Brain microvascular endothelial cell (primary cell): ENCODE measurements at regions not wholly inside any gene's neighbourhood (a gene's known extent, or its start where the extent isn't known, plus 50 kb on each side); places are given as distances from the start of the nearest gene placed in this dataset.

ENCODE experiments used
- DNase-seq: peaks from one replicate; pipeline ENCODE4 v3.0.0-alpha.2; 2020
- H3K27ac ChIP-seq: fragments of 250-450 bp; sonication (Bioruptor Pico); 2 replicates; pipeline ENCODE4 v1.5.1; 2020; ENCODE audit warnings: mild to moderate bottlenecking, moderate library complexity
- H3K27me3 ChIP-seq: fragments of 250-450 bp; sonication (Bioruptor Pico); replicated peaks from 2 replicates; pipeline ENCODE4 v1.5.1; 2020; ENCODE audit warnings: mild to moderate bottlenecking
- H3K36me3 ChIP-seq: fragments of 250-450 bp; sonication (Bioruptor Pico); replicated peaks from 2 replicates; pipeline ENCODE4 v1.5.1; 2020; ENCODE audit warnings: mild to moderate bottlenecking
- H3K4me3 ChIP-seq: 2 replicates; pipeline ENCODE4 v1.5.1; 2011; ENCODE audit warnings: low read depth, mild to moderate bottlenecking, control low read depth, low read length, moderate library complexity
- CTCF ChIP-seq: IDR thresholded peaks from 2 replicates; pipeline ENCODE4 v1.5.1; 2011; ENCODE audit warnings: low read depth, mild to moderate bottlenecking, moderate library complexity, low read length, control low read depth, inconsistent platforms; ENCODE audit errors: missing control alignments
- in situ Hi-C: cut with HindIII; loops from 2 replicates; pipeline ENCODE4 v1.10.0; 2017; ENCODE audit warnings: low sequenced_read_pairs, low pct_ligation_motif_present

DNA sequence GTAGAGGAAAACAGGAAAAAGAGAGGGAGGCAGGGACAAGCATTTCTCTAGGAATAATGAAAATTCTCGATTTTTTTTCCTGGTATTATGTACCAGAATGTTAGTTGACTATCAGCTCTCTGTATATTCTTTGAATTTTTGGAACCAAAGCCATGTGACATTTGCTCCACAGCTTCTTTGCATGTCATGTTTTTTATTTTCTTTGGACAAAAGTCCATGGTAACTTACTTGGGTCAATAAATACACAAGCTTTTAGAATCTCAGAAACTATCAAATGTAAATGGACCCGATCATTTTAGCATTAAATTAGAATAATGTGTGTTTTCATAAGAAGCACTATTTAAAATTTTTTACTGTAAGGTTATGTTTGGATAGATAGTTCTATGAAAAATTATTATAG is 320.5 kb downstream of the ZIC1 start:
- in situ Hi-C loops = no loop called here
- no peak for DNase-seq
- Histone ChIP-seq H3K27me3 (no peaks in the 10 kb centered on the region), H3K4me3 (no peak overlapping the region), H3K27ac (no peak overlapping the region), H3K36me3 (no peaks in the 10 kb centered on the region)
- no peak for TF ChIP-seq CTCF

GRCh38 chr3:147730284-147730683 is 321.1 kb downstream of the ZIC1 start:
- no peak for DNase-seq
- no peak overlapping the region for H3K27ac ChIP-seq
- no peak overlapping the region for H3K4me3 ChIP-seq
- in situ Hi-C loops = no loop called here
- no peaks in the 10 kb centered on the region for H3K27me3 ChIP-seq
- no peak for TF ChIP-seq CTCF
- no peaks in the 10 kb centered on the region for H3K36me3 ChIP-seq

DNA sequence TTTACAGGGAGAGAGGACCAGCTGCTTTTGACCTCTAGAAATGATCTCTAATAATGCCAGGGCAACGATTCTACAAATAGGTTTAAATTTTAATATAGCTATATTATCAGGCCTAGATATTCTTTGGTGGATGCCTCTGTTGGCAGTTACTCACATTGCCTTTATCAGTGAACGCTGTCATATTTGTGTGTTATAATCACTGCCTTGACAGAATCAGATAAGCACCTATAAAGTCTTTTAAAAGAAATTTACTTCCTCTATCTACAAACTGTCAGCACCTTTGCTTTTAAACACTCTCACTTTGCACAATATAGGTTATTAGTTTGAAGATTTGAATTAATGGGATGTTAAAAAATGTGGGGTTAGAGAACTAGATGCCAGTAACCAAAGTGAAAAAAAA is 324.1 kb downstream of the ZIC1 start:
- H3K27ac ChIP-seq = no peak overlapping the region
- no peaks in the 10 kb centered on the region for H3K27me3 ChIP-seq
- no peak overlapping the region for H3K4me3 ChIP-seq
- no peaks in the 10 kb centered on the region for H3K36me3 ChIP-seq
- no peak for DNase-seq
- in situ Hi-C loops = no loop called here
- no peak for TF ChIP-seq CTCF

DNA sequence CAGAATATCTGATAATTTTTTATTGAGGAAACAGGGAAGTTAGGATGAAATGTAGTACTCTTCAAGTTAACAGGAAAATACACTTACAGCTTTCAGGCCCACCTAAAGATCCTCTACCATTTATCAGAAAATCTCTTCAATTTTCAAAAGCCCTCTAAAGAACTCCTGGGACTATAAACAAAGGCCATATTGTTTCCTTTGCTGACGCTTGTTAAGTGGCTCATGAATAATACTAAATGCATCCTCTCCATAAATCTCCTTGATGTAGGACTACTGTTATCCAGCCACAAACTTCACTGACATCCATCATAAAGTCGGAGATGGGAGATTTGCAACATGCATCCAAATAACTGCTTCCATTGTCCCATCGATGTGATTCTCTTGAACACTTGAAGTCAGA is 326.5 kb downstream of the ZIC1 start:
- Histone ChIP-seq H3K27ac (no peak overlapping the region), H3K36me3 (no peaks in the 10 kb centered on the region), H3K4me3 (no peak overlapping the region), H3K27me3 (no peaks in the 10 kb centered on the region)
- DNase-seq = no peak
- in situ Hi-C loops = no loop called here
- no peak for TF ChIP-seq CTCF

DNA sequence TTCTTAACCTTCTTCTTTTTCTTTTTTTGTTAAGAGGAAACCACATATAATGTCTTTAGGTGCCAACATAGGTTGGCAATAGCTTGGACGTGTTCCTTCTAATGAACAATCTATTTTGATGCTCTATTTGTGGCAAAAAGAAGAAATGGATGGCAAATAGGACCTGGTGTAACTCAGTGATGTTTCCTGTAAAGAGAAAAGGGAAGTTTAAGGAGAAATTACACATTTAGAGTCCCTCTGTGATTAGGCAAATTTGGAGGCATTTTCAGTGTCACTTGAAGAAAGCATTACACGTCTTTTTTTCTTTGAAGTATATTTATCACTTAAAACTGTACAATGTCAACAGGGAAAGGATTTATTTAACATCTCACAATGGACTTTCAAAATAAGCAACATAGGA is 327.1 kb downstream of the ZIC1 start:
- in situ Hi-C loops = no loop called here
- Histone ChIP-seq H3K27me3 (no peaks in the 10 kb centered on the region), H3K4me3 (no peak overlapping the region), H3K27ac (no peak overlapping the region), H3K36me3 (no peaks in the 10 kb centered on the region)
- no peak for DNase-seq
- TF ChIP-seq CTCF = no peak

- no peaks in the 10 kb centered on the region for H3K36me3 ChIP-seq
- H3K27ac ChIP-seq = no peak overlapping the region
- no peak overlapping the region for H3K4me3 ChIP-seq
- TF ChIP-seq CTCF = no peak
- H3K27me3 ChIP-seq = no peaks in the 10 kb centered on the region
- in situ Hi-C loops = no loop called here
- peak; percentile 26 for DNase-seq
These were observed 328.2 kb downstream of the ZIC1 start for GRCh38 chr3:147737376-147737775.
